G401.6 (cell line): ENCODE measurements at regions not wholly inside any gene's neighbourhood (a gene's known extent, or its start where the extent isn't known, plus 50 kb on each side); places are given as distances from the start of the nearest gene placed in this dataset.

Experiments
- FAIRE-seq: peaks from 2 replicates; lab custom pipeline; 2012; peaks lifted over from hg19 to GRCh38; lab: Jason Lieb, UNC

- no peak for FAIRE-seq
Measured at GRCh38 chr2:176504440-176504839, 235.2 kb downstream of the MTX2 start.

- no peak for FAIRE-seq
Measured at GRCh38 chr2:176507786-176508185, 238.5 kb downstream of the MTX2 start.

- no peak for FAIRE-seq
Measured at GRCh38 chr2:176508374-176508773, 239.1 kb downstream of the MTX2 start.

- no peak for FAIRE-seq
Measured at GRCh38 chr2:176508984-176509740, 239.9 kb downstream of the MTX2 start.

- no peak for FAIRE-seq
Measured at GRCh38 chr2:176514276-176514675, 245.0 kb downstream of the MTX2 start.

- no peak for FAIRE-seq
Measured at GRCh38 chr2:176514805-176515500, 245.7 kb downstream of the MTX2 start.

GRCh38 chr2:176516051-176516602, 246.9 kb downstream of the MTX2 start:
- no peak for FAIRE-seq

- no peak for FAIRE-seq
Measured at GRCh38 chr2:176518823-176519222, 249.6 kb downstream of the MTX2 start.

GRCh38 chr2:176521878-176522670, 252.8 kb downstream of the MTX2 start:
- no peak for FAIRE-seq

GRCh38 chr2:176525086-176525485, 255.8 kb downstream of the MTX2 start:
- FAIRE-seq, result no peak

GRCh38 chr2:176526995-176527901, 258.0 kb downstream of the MTX2 start:
- FAIRE-seq, result no peak

- no peak for FAIRE-seq
Measured at GRCh38 chr2:176531608-176532007, 262.4 kb downstream of the MTX2 start.

- no peak for FAIRE-seq
Measured at GRCh38 chr2:176533505-176534193, 264.4 kb downstream of the MTX2 start.

GRCh38 chr2:176534798-176535466, 265.7 kb downstream of the MTX2 start:
- no peak for FAIRE-seq

GRCh38 chr2:176535467-176536113, 266.3 kb downstream of the MTX2 start:
- FAIRE-seq, result no peak

- FAIRE-seq, result no peak
Measured at GRCh38 chr2:176536439-176537133, 267.3 kb downstream of the MTX2 start.

- no peak for FAIRE-seq
Measured at GRCh38 chr2:176537932-176538331, 268.7 kb downstream of the MTX2 start.

GRCh38 chr2:176540995-176541394, 271.8 kb downstream of the MTX2 start:
- FAIRE-seq, result no peak

GRCh38 chr2:176542476-176542875, 273.2 kb downstream of the MTX2 start:
- no peak for FAIRE-seq
